Type B pancreatic cell (in vitro differentiated cells): ENCODE measurements at regions not wholly inside any gene's neighbourhood (a gene's known extent, or its start where the extent isn't known, plus 50 kb on each side); places are given as distances from the start of the nearest gene placed in this dataset.
A peak's percentile ranks its signal among the peaks of the same experiment; 100 is the strongest.

Experiments
- DNase-seq: peaks from one replicate; pipeline ENCODE4 v3.0.0; 2021; ENCODE audit warnings: mixed read lengths; ENCODE audit not compliant: unreplicated experiment; ENCODE audit errors: extremely low spot score
- H3K27ac Mint-ChIP-seq: 2 replicates; pipeline ENCODE4 v1.8.0; 2021; ENCODE audit warnings: mild to moderate bottlenecking, mixed read lengths
- H3K27me3 Mint-ChIP-seq: 2 replicates; pipeline ENCODE4 v1.8.0; 2021; ENCODE audit warnings: mixed read lengths
- H3K36me3 Mint-ChIP-seq: 2 replicates; pipeline ENCODE4 v1.8.0; 2021; ENCODE audit warnings: mixed read lengths
- H3K4me1 Mint-ChIP-seq: one replicate; pipeline ENCODE4 v1.8.0; 2021; ENCODE audit warnings: mixed read lengths; ENCODE audit not compliant: unreplicated experiment
- H3K4me3 Mint-ChIP-seq: 2 replicates; pipeline ENCODE4 v1.8.0; 2021; ENCODE audit warnings: mild to moderate bottlenecking, mixed read lengths
- H3K9me3 Mint-ChIP-seq: 2 replicates; pipeline ENCODE4 v1.8.0; 2021; ENCODE audit warnings: mixed read lengths
- CTCF ChIP-seq: fragments of 200-600 bp; sonication (generic); conservative IDR thresholded peaks from 2 replicates; pipeline ENCODE4 v1.5.0; 2021; ENCODE audit warnings: antibody characterized with exemption, mild to moderate bottlenecking

DNA sequence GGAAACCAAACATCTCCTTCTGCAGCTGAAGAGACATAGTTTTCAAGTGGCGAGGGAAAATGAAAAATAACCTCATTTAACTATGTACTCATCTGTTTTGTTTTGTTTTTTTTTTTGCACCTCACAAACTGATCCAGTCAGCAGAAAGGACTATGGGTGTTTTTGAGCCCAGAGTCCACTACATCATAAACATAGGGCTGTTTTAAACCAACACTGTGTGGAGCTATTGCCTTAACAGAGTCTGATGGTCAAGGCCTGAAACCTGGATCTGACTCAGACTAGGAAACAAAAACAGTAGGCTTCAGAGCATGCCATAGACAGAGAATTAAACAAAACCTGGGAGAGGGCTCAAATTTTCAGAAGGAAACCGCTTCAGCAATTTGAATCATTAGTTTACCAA, 99.3 kb upstream of the FSHB start:
- H3K27ac Mint-ChIP-seq = no peak overlapping the region
- H3K27me3 Mint-ChIP-seq = peaks cover 5% of the 10 kb centered on the region
- H3K4me3 Mint-ChIP-seq = no peak overlapping the region
- no peaks in the 10 kb centered on the region for H3K4me1 Mint-ChIP-seq
- no peak for TF ChIP-seq CTCF
- no peaks in the 10 kb centered on the region for H3K36me3 Mint-ChIP-seq
- H3K9me3 Mint-ChIP-seq = no peaks in the 10 kb centered on the region
- DNase-seq = no peak

DNA sequence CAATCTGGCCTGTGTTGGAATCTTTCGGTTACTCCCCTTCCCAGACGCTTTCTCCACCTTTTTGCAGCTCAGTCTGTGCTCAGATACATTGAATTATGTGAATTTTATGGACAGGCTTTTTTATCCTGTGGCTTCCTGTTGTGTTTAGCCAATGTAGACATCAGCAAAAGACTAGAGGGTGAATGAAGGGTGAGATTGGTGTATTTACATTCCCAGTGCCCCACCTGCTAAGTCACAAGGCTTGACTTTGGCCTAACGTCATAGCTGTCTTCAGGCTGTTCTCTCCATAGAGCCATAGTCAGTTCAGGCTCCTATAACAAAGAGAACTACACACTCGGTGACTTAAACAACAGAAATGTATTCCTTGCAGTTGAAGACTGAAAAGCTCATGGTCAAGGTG, 97.5 kb upstream of the FSHB start:
- Mint-ChIP-seq H3K9me3 (no peaks in the 10 kb centered on the region), H3K36me3 (no peaks in the 10 kb centered on the region)

GRCh38 chr11:30143098-30143705, 87.6 kb upstream of the FSHB start:
- Mint-ChIP-seq H3K27ac (no peak overlapping the region), H3K36me3 (no peaks in the 10 kb centered on the region), H3K9me3 (no peaks in the 10 kb centered on the region), H3K4me3 (no peak overlapping the region), H3K27me3 (no peaks in the 10 kb centered on the region), H3K4me1 (no peaks in the 10 kb centered on the region)
- TF ChIP-seq CTCF = peak; percentile 87
- no peak for DNase-seq

More for the DNA sequence above, 97.5 kb upstream of the FSHB start:
- Mint-ChIP-seq H3K27me3 (peaks cover under 1% of the 10 kb centered on the region), H3K27ac (no peak overlapping the region), H3K4me1 (no peaks in the 10 kb centered on the region), H3K4me3 (no peak overlapping the region)
- TF ChIP-seq CTCF = no peak
- no peak for DNase-seq

DNA sequence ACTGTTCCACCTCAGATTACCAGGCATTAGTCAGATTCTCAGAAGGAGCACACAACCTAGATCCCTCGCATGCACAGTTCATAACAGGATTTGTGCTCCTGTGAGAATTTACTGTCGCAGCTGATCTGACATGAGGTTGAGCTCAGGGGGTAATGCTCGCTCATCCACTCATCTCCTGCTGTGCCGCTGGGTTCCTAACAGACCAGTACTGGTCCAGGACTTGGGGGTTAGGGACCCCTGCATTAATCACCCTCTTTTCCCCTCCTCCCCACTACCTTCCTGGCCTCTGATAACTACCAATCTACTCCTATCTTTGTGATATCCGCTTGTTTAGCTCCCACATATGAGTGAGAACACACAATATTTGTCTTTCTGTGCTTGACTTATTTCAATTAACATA, 83.5 kb upstream of the FSHB start:
- Mint-ChIP-seq H3K27me3 (no peaks in the 10 kb centered on the region), H3K9me3 (no peaks in the 10 kb centered on the region), H3K4me1 (no peaks in the 10 kb centered on the region), H3K27ac (no peak overlapping the region), H3K36me3 (no peaks in the 10 kb centered on the region), H3K4me3 (no peak overlapping the region)
- TF ChIP-seq CTCF = no peak
- no peak for DNase-seq

GRCh38 chr11:30149998-30150397, 80.8 kb upstream of the FSHB start:
- H3K4me1 Mint-ChIP-seq = no peaks in the 10 kb centered on the region
- DNase-seq = no peak
- no peak overlapping the region for H3K4me3 Mint-ChIP-seq
- no peaks in the 10 kb centered on the region for H3K27me3 Mint-ChIP-seq
- H3K27ac Mint-ChIP-seq = no peak overlapping the region
- H3K9me3 Mint-ChIP-seq = no peaks in the 10 kb centered on the region
- no peak for TF ChIP-seq CTCF
- H3K36me3 Mint-ChIP-seq = no peaks in the 10 kb centered on the region

GRCh38 chr11:30150425-30150824, 80.4 kb upstream of the FSHB start:
- DNase-seq = no peak
- Mint-ChIP-seq H3K9me3 (no peaks in the 10 kb centered on the region), H3K27me3 (no peaks in the 10 kb centered on the region), H3K27ac (no peak overlapping the region), H3K36me3 (no peaks in the 10 kb centered on the region), H3K4me3 (no peak overlapping the region), H3K4me1 (no peaks in the 10 kb centered on the region)
- TF ChIP-seq CTCF = no peak
